ENCODE measurements at regions not wholly inside any gene's neighbourhood (a gene's known extent, or its start where the extent isn't known, plus 50 kb on each side); places are given as distances from the start of the nearest gene placed in this dataset.

DNA sequence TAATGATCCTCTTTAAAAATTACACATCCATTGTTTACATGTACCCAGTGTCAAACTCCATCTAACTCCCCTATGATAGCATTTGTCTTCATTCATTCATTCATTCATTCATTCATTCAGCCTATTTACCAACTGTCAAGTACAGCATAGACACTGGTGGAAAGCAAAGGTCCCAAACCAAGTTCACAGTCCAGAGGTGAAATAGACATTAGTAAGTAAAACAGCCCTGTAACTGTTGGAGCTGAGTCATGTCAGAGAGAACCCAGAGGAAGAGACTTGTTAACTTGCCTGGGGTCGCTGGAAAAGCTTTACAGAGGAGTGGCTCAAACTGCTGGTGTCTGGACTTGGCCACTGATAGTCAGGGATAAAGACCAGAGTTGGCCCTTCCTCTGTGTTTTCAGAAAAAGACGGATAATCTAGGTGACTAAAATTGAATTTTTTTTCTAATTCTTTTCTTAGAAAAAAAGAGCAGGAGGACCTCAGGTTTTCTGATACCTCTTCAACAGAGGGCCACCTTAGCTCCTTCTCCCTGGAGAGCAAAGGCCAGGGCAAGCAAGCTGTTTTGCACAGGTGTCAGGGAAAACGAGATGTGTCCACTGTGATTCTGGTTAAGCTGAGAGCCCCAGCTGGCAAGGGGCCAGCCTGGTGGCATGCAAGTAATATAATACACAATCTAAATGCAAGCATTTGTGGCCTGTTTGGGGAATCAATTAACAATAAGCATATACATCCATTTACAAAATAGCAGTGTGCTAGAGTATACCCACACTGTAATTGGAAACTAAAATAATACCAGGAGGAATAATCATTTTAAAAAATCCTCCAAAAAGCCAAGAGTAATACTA is 96.7 kb upstream of the SLC14A2 start:
- Histone ChIP-seq H3K4me3 (ENCODE audit: low read length) (no peak overlapping the region), H3K9me3 (ENCODE audit: low read length) (no peaks in the 10 kb centered on the region), H3F3A (ENCODE audit: low read length, unreplicated experiment) (no peaks in the 10 kb centered on the region), H2AFZ (ENCODE audit: low read length) (no peak overlapping the region), H3K9me2 (replicated peaks; ENCODE audit: low read length) (no peaks in the 10 kb centered on the region), H3K27me3 (ENCODE audit: low read length) (no peaks in the 10 kb centered on the region), H3K4me1 (ENCODE audit: insufficient read depth, low read length) (no peaks in the 10 kb centered on the region), H3K27ac (ENCODE audit: low read length) (no peak overlapping the region), H3K4me2 (ENCODE audit: low read length) (no peak overlapping the region), H3K36me3 (ENCODE audit: low read depth, low read length) (no peaks in the 10 kb centered on the region), H4K20me1 (ENCODE audit: low read length) (no peaks in the 10 kb centered on the region), H3K79me2 (ENCODE audit: low read length) (no peaks in the 10 kb centered on the region), H3K9ac (ENCODE audit: low read length) (no peak overlapping the region)
- no peak for TF ChIP-seq EZH2 (IDR thresholded peaks at IDR 0.05; ENCODE audit: low read length, unreplicated experiment)
- TF ChIP-seq, protein P1, sequence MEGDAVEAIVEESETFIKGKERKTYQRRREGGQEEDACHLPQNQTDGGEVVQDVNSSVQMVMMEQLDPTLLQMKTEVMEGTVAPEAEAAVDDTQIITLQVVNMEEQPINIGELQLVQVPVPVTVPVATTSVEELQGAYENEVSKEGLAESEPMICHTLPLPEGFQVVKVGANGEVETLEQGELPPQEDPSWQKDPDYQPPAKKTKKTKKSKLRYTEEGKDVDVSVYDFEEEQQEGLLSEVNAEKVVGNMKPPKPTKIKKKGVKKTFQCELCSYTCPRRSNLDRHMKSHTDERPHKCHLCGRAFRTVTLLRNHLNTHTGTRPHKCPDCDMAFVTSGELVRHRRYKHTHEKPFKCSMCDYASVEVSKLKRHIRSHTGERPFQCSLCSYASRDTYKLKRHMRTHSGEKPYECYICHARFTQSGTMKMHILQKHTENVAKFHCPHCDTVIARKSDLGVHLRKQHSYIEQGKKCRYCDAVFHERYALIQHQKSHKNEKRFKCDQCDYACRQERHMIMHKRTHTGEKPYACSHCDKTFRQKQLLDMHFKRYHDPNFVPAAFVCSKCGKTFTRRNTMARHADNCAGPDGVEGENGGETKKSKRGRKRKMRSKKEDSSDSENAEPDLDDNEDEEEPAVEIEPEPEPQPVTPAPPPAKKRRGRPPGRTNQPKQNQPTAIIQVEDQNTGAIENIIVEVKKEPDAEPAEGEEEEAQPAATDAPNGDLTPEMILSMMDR (conservative IDR thresholded peaks at IDR 0.05; ENCODE audit: low read depth, low read length), result no peak
- TF ChIP-seq EZH2phosphoT487 (IDR thresholded peaks at IDR 0.05; ENCODE audit: borderline replicate concordance, low read length), result no peak
- DNase-seq, result no peak
- ChIA-PET POLR2A (ENCODE audit: unreplicated experiment) (no interaction called here), CTCF (no interaction called here)
- intact Hi-C loops (cut with micrococcal nuclease), result no loop called here
- BruUV-seq (replicated peaks), result no TSS peak
- ATAC-seq, result no peak

DNA sequence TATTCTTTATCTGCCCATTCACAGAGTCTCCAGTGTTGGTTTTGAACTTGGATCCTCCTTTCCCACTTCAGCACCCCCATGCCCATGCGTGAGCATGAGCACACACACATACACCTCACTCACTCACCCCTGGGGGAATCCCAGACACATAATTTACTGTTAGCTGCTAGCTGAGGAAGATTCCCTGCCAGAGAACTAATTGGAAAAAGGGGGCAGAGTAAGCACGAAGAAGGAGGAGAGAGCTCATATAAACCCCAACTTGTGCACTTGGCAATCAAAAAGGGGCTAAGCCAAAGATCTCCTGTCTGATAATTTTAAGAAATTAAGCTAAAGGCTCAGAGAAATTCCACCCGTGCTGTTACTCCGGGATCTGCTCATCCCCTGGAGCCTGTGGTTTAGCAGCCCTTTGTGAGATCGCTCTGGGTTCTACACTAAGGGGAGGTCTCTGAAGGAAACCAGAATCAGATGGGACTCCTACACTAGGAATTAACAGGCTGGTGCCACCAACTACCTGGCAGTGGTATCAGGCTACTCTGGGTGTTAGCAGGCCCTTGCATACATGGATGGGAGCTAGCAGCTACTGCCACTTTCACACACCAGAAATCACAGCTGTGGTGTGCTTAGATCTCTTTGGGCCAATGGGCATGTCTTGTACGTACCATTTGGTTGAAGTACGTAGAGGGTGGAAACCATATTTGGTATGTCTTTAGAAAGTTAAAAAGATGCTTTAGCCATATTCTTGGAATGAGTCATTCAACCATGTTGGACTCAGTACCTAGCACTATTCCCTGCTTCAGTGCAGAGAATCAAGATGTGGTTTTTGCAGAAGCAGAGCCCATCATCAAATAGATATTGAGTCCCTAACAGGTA is 95.6 kb upstream of the SLC14A2 start:
- no peak overlapping the region for H2AFZ ChIP-seq (ENCODE audit: low read length)
- DNase-seq (no peak), ATAC-seq (no peak)
- H3K27ac ChIP-seq (ENCODE audit: low read length), result no peak overlapping the region
- ChIA-PET CTCF (no interaction called here), POLR2A (ENCODE audit: unreplicated experiment) (no interaction called here)
- no TSS peak for BruUV-seq (replicated peaks)
- no peaks in the 10 kb centered on the region for H3K27me3 ChIP-seq (ENCODE audit: low read length)
- no peaks in the 10 kb centered on the region for H3K9me3 ChIP-seq (ENCODE audit: low read length)
- intact Hi-C loops (cut with micrococcal nuclease), result no loop called here
- H3K4me1 ChIP-seq (ENCODE audit: insufficient read depth, low read length), result no peaks in the 10 kb centered on the region
- no peak overlapping the region for H3K9ac ChIP-seq (ENCODE audit: low read length)
- H3F3A ChIP-seq (ENCODE audit: low read length, unreplicated experiment), result no peaks in the 10 kb centered on the region
- TF ChIP-seq, protein P1 (conservative IDR thresholded peaks at IDR 0.05; ENCODE audit: low read depth, low read length), result no peak
- no peak for TF ChIP-seq EZH2phosphoT487 (IDR thresholded peaks at IDR 0.05; ENCODE audit: borderline replicate concordance, low read length)
- TF ChIP-seq EZH2 (IDR thresholded peaks at IDR 0.05; ENCODE audit: low read length, unreplicated experiment), result no peak
- H3K79me2 ChIP-seq (ENCODE audit: low read length), result no peaks in the 10 kb centered on the region
- no peaks in the 10 kb centered on the region for H3K36me3 ChIP-seq (ENCODE audit: low read depth, low read length)
- H3K4me3 ChIP-seq (ENCODE audit: low read length), result no peak overlapping the region
- no peak overlapping the region for H3K4me2 ChIP-seq (ENCODE audit: low read length)
- no peaks in the 10 kb centered on the region for H3K9me2 ChIP-seq (replicated peaks; ENCODE audit: low read length)
- no peaks in the 10 kb centered on the region for H4K20me1 ChIP-seq (ENCODE audit: low read length)

All from PC-3 (cell line).